GM18520 (cell line): ENCODE measurements at regions not wholly inside any gene's neighbourhood (a gene's known extent, or its start where the extent isn't known, plus 50 kb on each side); places are given as distances from the start of the nearest gene placed in this dataset.

Experiments used
- ATAC-seq: cut with Tn5 transposase; IDR thresholded peaks from one replicate; pipeline ENCODE4 v1.9.1; 2021; ENCODE audit not compliant: unreplicated experiment

GRCh38 chr3:168909260-168909659, 754.3 kb downstream of the MECOM start:
- no peak for ATAC-seq

- ATAC-seq: no peak
These were observed 768.1 kb downstream of the MECOM start for GRCh38 chr3:168895419-168895818.

- ATAC-seq: no peak
These were observed 769.3 kb downstream of the MECOM start for GRCh38 chr3:168894214-168894613.

GRCh38 chr3:168889666-168890065, 773.8 kb downstream of the MECOM start:
- ATAC-seq: no peak

- no peak for ATAC-seq
These were observed 774.7 kb downstream of the MECOM start for GRCh38 chr3:168888781-168889180.

- ATAC-seq: no peak
These were observed 778.5 kb downstream of the MECOM start for GRCh38 chr3:168885028-168885427.

GRCh38 chr3:168884353-168884903, 779.1 kb downstream of the MECOM start:
- ATAC-seq: no peak

- ATAC-seq: no peak
These were observed 780.4 kb downstream of the MECOM start for GRCh38 chr3:168883145-168883544.

GRCh38 chr3:168881804-168882203, 781.7 kb downstream of the MECOM start:
- ATAC-seq: no peak

- no peak for ATAC-seq
These were observed 782.9 kb upstream of the GOLIM4 start for GRCh38 chr3:168878655-168879054.

- ATAC-seq: no peak
These were observed 782.2 kb upstream of the GOLIM4 start for GRCh38 chr3:168877899-168878298.

- ATAC-seq: no peak
These were observed 780.8 kb upstream of the GOLIM4 start for GRCh38 chr3:168876346-168877035.

- no peak for ATAC-seq
These were observed 777.1 kb upstream of the GOLIM4 start for GRCh38 chr3:168872826-168873225.

GRCh38 chr3:168870892-168871291, 775.2 kb upstream of the GOLIM4 start:
- no peak for ATAC-seq

- no peak for ATAC-seq
These were observed 769.4 kb upstream of the GOLIM4 start for GRCh38 chr3:168865022-168865551.

GRCh38 chr3:168864107-168865021, 768.6 kb upstream of the GOLIM4 start:
- no peak for ATAC-seq

GRCh38 chr3:168863561-168863960, 767.8 kb upstream of the GOLIM4 start:
- ATAC-seq: no peak

GRCh38 chr3:168862466-168862865, 766.7 kb upstream of the GOLIM4 start:
- ATAC-seq: no peak

GRCh38 chr3:168860592-168860991, 764.9 kb upstream of the GOLIM4 start:
- no peak for ATAC-seq

GRCh38 chr3:168860028-168860427, 764.3 kb upstream of the GOLIM4 start:
- ATAC-seq: no peak

- no peak for ATAC-seq
These were observed 763.9 kb upstream of the GOLIM4 start for GRCh38 chr3:168859574-168859973.

GRCh38 chr3:168859143-168859542, 763.4 kb upstream of the GOLIM4 start:
- no peak for ATAC-seq
